GM23338 (cell line): ENCODE measurements at regions not wholly inside any gene's neighbourhood (a gene's known extent, or its start where the extent isn't known, plus 50 kb on each side); places are given as distances from the start of the nearest gene placed in this dataset.

Experiments
- ETS1 ChIP-seq: IDR thresholded peaks from 2 replicates; pipeline ENCODE4 v1.6.1; 2016; ENCODE audit warnings: antibody characterized with exemption
- EZH2 ChIP-seq: fragments of 200-600 bp; sonication (generic); IDR thresholded peaks from one replicate; pipeline ENCODE4 v1.8.0; 2017; ENCODE audit warnings: antibody characterized with exemption, mild to moderate bottlenecking, low read depth; ENCODE audit not compliant: unreplicated experiment
- EZH2phosphoT487 ChIP-seq: fragments of 200-600 bp; sonication (generic); IDR thresholded peaks from one replicate; pipeline ENCODE4 v1.8.1; 2018; ENCODE audit warnings: antibody characterized with exemption; ENCODE audit not compliant: unreplicated experiment
- JUNB ChIP-seq: IDR thresholded peaks from one replicate; pipeline ENCODE4 v1.6.1; 2016; ENCODE audit warnings: antibody characterized with exemption; ENCODE audit not compliant: unreplicated experiment
- NANOG ChIP-seq: IDR thresholded peaks from 2 replicates; pipeline ENCODE4 v1.6.1; 2016; ENCODE audit warnings: antibody characterized with exemption, borderline replicate concordance
- POLR2AphosphoS5 ChIP-seq: IDR thresholded peaks from 2 replicates; pipeline ENCODE4 v1.6.1; 2016; ENCODE audit warnings: antibody characterized with exemption, low read depth
- REST ChIP-seq: IDR thresholded peaks from one replicate; pipeline ENCODE4 v1.6.1; 2018; ENCODE audit warnings: antibody characterized with exemption; ENCODE audit not compliant: unreplicated experiment
- STAT1 ChIP-seq: IDR thresholded peaks from one replicate; pipeline ENCODE4 v1.6.1; 2016; ENCODE audit warnings: antibody characterized with exemption; ENCODE audit not compliant: unreplicated experiment
- ZNF331 ChIP-seq: fragments of 250-450 bp; sonication (Bioruptor Pico); IDR thresholded peaks from 2 replicates; pipeline ENCODE4 v1.5.0; 2020; ENCODE audit warnings: low read depth, mild to moderate bottlenecking, moderate library complexity
- ZNF462 ChIP-seq: fragments of 250-450 bp; sonication (Bioruptor Pico); IDR thresholded peaks from 2 replicates; pipeline ENCODE4 v1.5.0; 2020; ENCODE audit warnings: mild to moderate bottlenecking, moderate library complexity

- TF ChIP-seq ZNF462 (CRISPR knock-in tag): no peak
- no peak for TF ChIP-seq EZH2
- no peak for TF ChIP-seq NANOG
- no peak for TF ChIP-seq STAT1
- no peak for TF ChIP-seq POLR2AphosphoS5
- TF ChIP-seq JUNB: no peak
- no peak for TF ChIP-seq ETS1
- TF ChIP-seq REST: no peak
- TF ChIP-seq EZH2phosphoT487: no peak
- TF ChIP-seq ZNF331 (CRISPR knock-in tag): no peak
Measured at GRCh38 chr10:4434105-4434504, 391.9 kb upstream of the AKR1E2 start (continued).
